Islet of Langerhans (tissue), 1 donor: ENCODE measurements at regions not wholly inside any gene's neighbourhood (a gene's known extent, or its start where the extent isn't known, plus 50 kb on each side); places are given as distances from the start of the nearest gene placed in this dataset.
A peak's percentile ranks its signal among the peaks of the same experiment; 100 is the strongest.

Experiments used
- FAIRE-seq: peaks from one replicate; lab custom pipeline; 2011; peaks lifted over from hg19 to GRCh38; lab: Jason Lieb, UNC

- no peak for FAIRE-seq
Observed at GRCh38 chr21:34192646-34193285, 119.4 kb downstream of the MRPS6 start.

- FAIRE-seq = no peak
Observed at GRCh38 chr21:34195335-34195734, 122.0 kb downstream of the MRPS6 start.

GRCh38 chr21:34196996-34197395 lies 123.6 kb downstream of the MRPS6 start:
- no peak for FAIRE-seq

- no peak for FAIRE-seq
Observed at GRCh38 chr21:34197561-34197960, 124.2 kb downstream of the MRPS6 start.

GRCh38 chr21:34198231-34199120 lies 125.1 kb downstream of the MRPS6 start:
- no peak for FAIRE-seq

- FAIRE-seq = no peak
Observed at GRCh38 chr21:34199121-34199910, 125.9 kb downstream of the MRPS6 start.

- no peak for FAIRE-seq
Observed at GRCh38 chr21:34200288-34200905, 127.0 kb downstream of the MRPS6 start.

GRCh38 chr21:34201001-34201400 lies 127.6 kb downstream of the MRPS6 start:
- FAIRE-seq = no peak

GRCh38 chr21:34201481-34201858 lies 128.1 kb downstream of the MRPS6 start:
- no peak for FAIRE-seq

GRCh38 chr21:34202553-34203372 lies 129.4 kb downstream of the MRPS6 start:
- FAIRE-seq = no peak

- FAIRE-seq = no peak
Observed at GRCh38 chr21:34203851-34204420, 130.6 kb downstream of the MRPS6 start.

GRCh38 chr21:34204481-34205439 lies 131.4 kb downstream of the MRPS6 start:
- no peak for FAIRE-seq

- FAIRE-seq = peak; percentile 92
Observed at GRCh38 chr21:34205811-34206571, 132.6 kb downstream of the MRPS6 start.

GRCh38 chr21:34213959-34214358 lies 140.6 kb downstream of the MRPS6 start:
- FAIRE-seq = no peak

GRCh38 chr21:34215501-34215900 lies 142.1 kb downstream of the MRPS6 start:
- FAIRE-seq = no peak

- FAIRE-seq = no peak
Observed at GRCh38 chr21:34215911-34216717, 142.7 kb downstream of the MRPS6 start.

- FAIRE-seq = no peak
Observed at GRCh38 chr21:34216718-34217032, 143.3 kb downstream of the MRPS6 start.

- no peak for FAIRE-seq
Observed at GRCh38 chr21:34217263-34217662, 143.9 kb downstream of the MRPS6 start.
